ENCODE measurements at regions not wholly inside any gene's neighbourhood (a gene's known extent, or its start where the extent isn't known, plus 50 kb on each side); places are given as distances from the start of the nearest gene placed in this dataset.

DNA sequence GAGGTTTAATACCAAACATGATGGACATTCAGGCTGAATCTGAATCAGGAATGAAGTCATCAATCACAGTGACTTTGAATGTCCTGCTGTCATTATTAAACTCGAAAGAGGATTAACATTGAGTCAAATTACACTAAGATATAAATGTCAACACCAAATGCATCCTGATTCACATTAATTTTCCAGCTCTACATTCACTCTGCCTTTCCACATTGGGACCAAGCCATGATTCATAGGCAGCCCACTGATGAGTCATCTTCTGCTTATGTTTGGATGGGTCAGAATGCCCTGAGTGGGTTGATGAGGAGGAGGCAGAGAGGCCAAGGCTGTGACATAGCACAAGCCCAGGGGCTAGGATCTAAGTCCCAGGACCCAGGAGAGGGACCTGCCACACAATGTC lies 247.6 kb upstream of the RPS6KA3 start:
- TF ChIP-seq, protein P1, sequence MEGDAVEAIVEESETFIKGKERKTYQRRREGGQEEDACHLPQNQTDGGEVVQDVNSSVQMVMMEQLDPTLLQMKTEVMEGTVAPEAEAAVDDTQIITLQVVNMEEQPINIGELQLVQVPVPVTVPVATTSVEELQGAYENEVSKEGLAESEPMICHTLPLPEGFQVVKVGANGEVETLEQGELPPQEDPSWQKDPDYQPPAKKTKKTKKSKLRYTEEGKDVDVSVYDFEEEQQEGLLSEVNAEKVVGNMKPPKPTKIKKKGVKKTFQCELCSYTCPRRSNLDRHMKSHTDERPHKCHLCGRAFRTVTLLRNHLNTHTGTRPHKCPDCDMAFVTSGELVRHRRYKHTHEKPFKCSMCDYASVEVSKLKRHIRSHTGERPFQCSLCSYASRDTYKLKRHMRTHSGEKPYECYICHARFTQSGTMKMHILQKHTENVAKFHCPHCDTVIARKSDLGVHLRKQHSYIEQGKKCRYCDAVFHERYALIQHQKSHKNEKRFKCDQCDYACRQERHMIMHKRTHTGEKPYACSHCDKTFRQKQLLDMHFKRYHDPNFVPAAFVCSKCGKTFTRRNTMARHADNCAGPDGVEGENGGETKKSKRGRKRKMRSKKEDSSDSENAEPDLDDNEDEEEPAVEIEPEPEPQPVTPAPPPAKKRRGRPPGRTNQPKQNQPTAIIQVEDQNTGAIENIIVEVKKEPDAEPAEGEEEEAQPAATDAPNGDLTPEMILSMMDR (IDR thresholded peaks at IDR 0.05), result no peak
- no peak for TF ChIP-seq POLR2A (IDR thresholded peaks at IDR 0.05)
